GM06990 (cell line): ENCODE measurements at regions not wholly inside any gene's neighbourhood (a gene's known extent, or its start where the extent isn't known, plus 50 kb on each side); places are given as distances from the start of the nearest gene placed in this dataset.

ENCODE experiments used
- DNase-seq: peaks from one replicate; pipeline ENCODE4 v3.0.0-alpha.2; 2011; ENCODE audit not compliant: insufficient read length; ENCODE audit errors: extremely low read depth
- H3K27me3 ChIP-seq: replicated peaks from 2 replicates; pipeline ENCODE4 v1.6.0; 2011; ENCODE audit warnings: low read length; ENCODE audit not compliant: control insufficient read depth, insufficient read depth
- H3K36me3 ChIP-seq: 2 replicates; pipeline ENCODE4 v1.5.1; 2011; ENCODE audit warnings: low read length; ENCODE audit not compliant: control insufficient read depth, insufficient read depth
- H3K4me3 ChIP-seq: replicated peaks from 2 replicates; pipeline ENCODE4 v1.5.1; 2011; ENCODE audit warnings: low read depth, mild to moderate bottlenecking, control low read depth, low read length
- CTCF ChIP-seq: IDR thresholded peaks from 2 replicates; pipeline ENCODE4 v1.5.1; 2011; ENCODE audit warnings: low read length, control low read depth, mild to moderate bottlenecking, inconsistent platforms; ENCODE audit not compliant: insufficient read depth, poor library complexity, severe bottlenecking

- Histone ChIP-seq H3K4me3 (no peak overlapping the region), H3K27me3 (no peaks in the 10 kb centered on the region; the same call in 1 of the 2 replicates)
- DNase-seq = no peak
Observed at GRCh38 chr1:29569971-29570634, 333.8 kb downstream of the PTPRU start.

GRCh38 chr1:29567257-29567656 is 330.9 kb downstream of the PTPRU start:
- H3K36me3 ChIP-seq = no peaks in the 10 kb centered on the region
- no peaks in the 10 kb centered on the region; the same call in 1 of the 2 replicates for H3K27me3 ChIP-seq
- no peak for DNase-seq
- H3K4me3 ChIP-seq = no peak overlapping the region
- no peak for TF ChIP-seq CTCF

More at GRCh38 chr1:29569971-29570634, 333.8 kb downstream of the PTPRU start:
- TF ChIP-seq CTCF = no peak
- H3K36me3 ChIP-seq = no peaks in the 10 kb centered on the region

DNA sequence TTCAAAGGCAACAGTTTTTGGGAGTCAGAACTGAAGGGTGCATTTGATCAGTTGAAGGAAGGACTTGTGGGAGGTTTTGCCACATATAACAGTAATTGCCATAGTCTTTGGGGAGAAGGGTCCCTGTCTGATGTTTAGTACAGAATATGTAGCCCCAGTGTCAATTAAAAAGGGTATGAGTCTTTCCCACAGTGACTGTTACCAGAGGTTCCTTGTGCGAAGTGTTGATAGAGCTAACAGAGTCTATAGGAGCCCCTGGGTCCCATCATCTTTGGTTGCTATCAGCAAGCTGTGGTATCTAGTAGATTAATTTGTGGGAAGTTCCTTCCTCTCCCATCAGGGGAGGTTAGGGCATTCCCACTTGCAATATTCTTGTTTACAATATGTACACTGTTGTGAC is 329.2 kb downstream of the PTPRU start:
- H3K36me3 ChIP-seq = no peaks in the 10 kb centered on the region
- no peak for TF ChIP-seq CTCF
- H3K27me3 ChIP-seq = no peaks in the 10 kb centered on the region
- no peak overlapping the region for H3K4me3 ChIP-seq
- DNase-seq = no peak

DNA sequence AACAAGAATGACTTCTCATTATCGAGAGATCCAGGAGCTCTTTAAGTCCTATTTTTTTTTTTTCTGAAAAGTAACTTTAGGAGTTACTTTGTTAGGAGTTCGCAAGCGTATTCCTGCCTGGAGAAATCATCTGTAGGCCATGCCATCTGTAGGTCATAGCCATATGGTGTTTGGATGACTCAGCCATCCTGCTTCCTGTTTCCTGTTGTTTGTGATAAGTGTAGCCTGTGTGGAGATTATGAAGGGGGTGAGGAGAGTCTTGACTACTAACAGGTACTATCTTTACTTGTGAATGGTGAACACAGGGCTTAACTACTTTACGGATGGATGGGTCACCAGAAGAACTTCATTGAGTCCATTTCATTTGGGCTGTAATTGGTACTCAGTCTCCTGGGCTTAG is 327.2 kb downstream of the PTPRU start:
- no peak for DNase-seq
- H3K27me3 ChIP-seq = peaks cover under 1% of the 10 kb centered on the region; the same call in 1 of the 2 replicates
- no peaks in the 10 kb centered on the region for H3K36me3 ChIP-seq
- no peak for TF ChIP-seq CTCF
- H3K4me3 ChIP-seq = no peak overlapping the region

DNA sequence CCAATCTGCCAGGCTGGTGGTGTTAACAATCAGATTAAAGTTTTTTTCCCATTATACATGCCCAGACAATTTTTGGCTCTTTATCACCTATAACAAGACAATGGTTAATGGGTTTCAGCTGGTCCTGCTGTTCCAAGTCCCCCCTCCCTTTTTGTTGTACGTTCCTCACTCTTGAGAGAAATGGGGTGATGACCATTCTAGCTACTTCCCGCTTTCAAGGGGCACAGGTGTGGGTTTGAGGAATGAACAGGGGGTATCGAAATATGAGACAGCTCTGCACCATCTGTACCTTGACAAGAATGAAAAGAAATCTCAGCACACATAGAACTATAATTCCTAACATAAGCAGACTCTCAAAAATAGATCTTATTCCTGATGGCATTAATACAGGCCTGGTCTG is 326.8 kb downstream of the PTPRU start:
- Histone ChIP-seq H3K4me3 (no peak overlapping the region), H3K27me3 (peaks cover 3% of the 10 kb centered on the region; the same call in 1 of the 2 replicates), H3K36me3 (no peaks in the 10 kb centered on the region)
- TF ChIP-seq CTCF = no peak
- no peak for DNase-seq
